Upper lobe of left lung (tissue), 6 donors: ENCODE measurements at regions not wholly inside any gene's neighbourhood (a gene's known extent, or its start where the extent isn't known, plus 50 kb on each side); places are given as distances from the start of the nearest gene placed in this dataset.
"Not testable (repeated sequence)": the region's sequence is repeated elsewhere in the genome, so short reads cannot be mapped to it uniquely, and the experiment has no call there.

Experiments used
- ATAC-seq, 2 donors: fragments of 200-7000 bp; cut with Tn5 transposase; one replicate each; pipeline ENCODE4 v1.9.1; 2022; ENCODE audit warnings: mild to moderate bottlenecking in 2 of 2, moderate library complexity in 2 of 2; ENCODE audit not compliant: low FRiP score in 2 of 2
- DNase-seq, 2 donors: peaks; one replicate each; pipeline ENCODE4 v3.0.0-alpha.2; 2019 to 2020
- H3K27ac ChIP-seq, 4 donors: fragments of 200-600 bp; sonication (generic); one replicate each; pipeline ENCODE4 v1.5.1; 2016 to 2019
- H3K27me3 ChIP-seq, 4 donors: fragments of 200-600 bp; sonication (generic); one replicate each; pipeline ENCODE4 v1.5.1; 2017 to 2019
- H3K36me3 ChIP-seq, 4 donors: fragments of 200-600 bp; sonication (generic); one replicate each; pipeline ENCODE4 v1.5.1; 2016 to 2019
- H3K4me1 ChIP-seq, 4 donors: fragments of 200-600 bp; sonication (generic); one replicate each; pipeline ENCODE4 v1.5.1; 2018 to 2019
- H3K4me3 ChIP-seq, 4 donors: fragments of 200-600 bp; sonication (generic); one replicate each; pipeline ENCODE4 v1.5.1; 2017 to 2019; ENCODE audit warnings: mild to moderate bottlenecking in 2 of 4, moderate library complexity in 1 of 4
- H3K9me3 ChIP-seq, 4 donors: fragments of 200-600 bp; sonication (generic); one replicate each; pipeline ENCODE4 v1.5.1; 2018 to 2019
- EP300 ChIP-seq, 4 donors: sonication (generic); formaldehyde crosslinking; IDR thresholded peaks; one replicate each; pipeline ENCODE4 v1.5.1; 2017; ENCODE audit warnings: antibody characterized with exemption in 4 of 4, control low read depth in 2 of 4
- POLR2A ChIP-seq, 4 donors: fragments of 450-650 bp; IDR thresholded peaks; one replicate each; pipeline ENCODE4 v1.5.1; 2016 to 2017; ENCODE audit warnings: antibody characterized with exemption in 4 of 4, mild to moderate bottlenecking in 2 of 4
- POLR2AphosphoS5 ChIP-seq, 2 donors: sonication (generic); formaldehyde crosslinking; IDR thresholded peaks; one replicate each; pipeline ENCODE4 v1.5.1; 2017; ENCODE audit warnings: antibody characterized with exemption in 2 of 2
- WGBS, 2 donors: methylation state at CpG; one replicate each; pipeline ENCODE4 v1.1.5; 2017 to 2018; 5-methylcytosine and 5-hydroxymethylcytosine counted together
- TF ChIP-seq, protein P1 (sequence below), 6 experiments: fragments of 450-650 bp in 4 of 6; fragments of 200-600 bp in 2 of 6; sonication (generic) in 2 of 6; IDR thresholded peaks; one replicate each; pipeline ENCODE4 v1.5.1; 2016 to 2019; ENCODE audit warnings: antibody characterized with exemption in 6 of 6
- donor health status: DM: no; HTN: no; CAD: no; lungs with moderate emphysema.
- donor health status: DM: no; HTN: yes; CAD: no; lungs with severe emphysema.

DNA sequence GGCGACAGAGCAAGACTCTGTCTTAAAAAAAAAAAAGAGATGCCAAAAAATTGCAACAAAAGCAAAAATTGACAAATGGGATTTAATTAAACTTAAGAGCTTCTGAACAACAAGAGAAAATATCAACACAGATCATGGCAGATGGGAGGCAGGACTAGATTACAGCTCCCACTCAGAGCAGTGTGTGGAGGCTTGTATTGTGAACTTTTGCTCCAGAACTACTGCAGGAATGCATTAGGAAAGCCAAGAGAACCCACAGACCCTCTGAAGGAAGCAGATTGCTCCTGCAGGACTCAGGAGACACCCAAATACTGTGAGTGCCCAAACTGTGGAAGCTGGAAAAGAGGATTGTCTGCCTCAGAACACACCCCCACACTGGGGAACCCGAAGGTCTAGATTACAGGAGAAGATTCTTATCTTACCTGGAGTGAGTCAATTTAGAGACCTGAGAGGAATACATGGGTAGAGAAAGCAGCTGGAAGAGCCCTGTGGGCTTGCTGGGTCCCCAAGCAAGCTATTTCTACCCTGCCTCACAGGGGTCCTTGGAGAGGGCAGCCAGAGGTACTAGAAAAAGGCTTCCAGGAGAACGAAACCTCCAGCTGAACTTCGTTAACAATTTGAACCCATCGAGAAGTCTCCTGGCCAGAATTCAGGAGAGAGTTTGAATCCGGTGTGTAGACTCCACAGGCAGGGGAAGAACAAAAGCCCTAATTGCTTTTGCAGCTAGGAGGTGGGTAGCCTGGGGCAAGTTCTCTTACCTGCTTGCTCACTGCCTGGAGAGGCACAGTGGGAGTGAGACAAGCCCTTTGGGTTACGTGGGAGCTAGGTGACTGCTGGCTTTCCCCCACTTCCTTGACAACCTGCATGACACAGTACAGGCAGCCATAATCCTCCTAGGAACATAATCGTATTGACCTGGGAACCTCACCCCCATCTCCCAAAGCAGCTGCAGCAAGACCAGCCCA lies 593.4 kb upstream of the RGMB start:
- 67 to 78% methylated on average over 6 to 8 of the region's 8 CpGs for WGBS, 2 donors
- H3K4me3 ChIP-seq: no peak overlapping the region
- no peaks in the 10 kb centered on the region for H3K27me3 ChIP-seq
- no peaks in the 10 kb centered on the region for H3K4me1 ChIP-seq
- H3K36me3 ChIP-seq: no peaks in the 10 kb centered on the region
- no peaks in the 10 kb centered on the region for H3K9me3 ChIP-seq
- DNase-seq (no peak), ATAC-seq (no peak)
- TF ChIP-seq EP300 (IDR thresholded peaks at IDR 0.05) (no peak), POLR2A (IDR thresholded peaks at IDR 0.05) (no peak), POLR2AphosphoS5 (IDR thresholded peaks at IDR 0.05) (no peak)
- TF ChIP-seq, protein P1, sequence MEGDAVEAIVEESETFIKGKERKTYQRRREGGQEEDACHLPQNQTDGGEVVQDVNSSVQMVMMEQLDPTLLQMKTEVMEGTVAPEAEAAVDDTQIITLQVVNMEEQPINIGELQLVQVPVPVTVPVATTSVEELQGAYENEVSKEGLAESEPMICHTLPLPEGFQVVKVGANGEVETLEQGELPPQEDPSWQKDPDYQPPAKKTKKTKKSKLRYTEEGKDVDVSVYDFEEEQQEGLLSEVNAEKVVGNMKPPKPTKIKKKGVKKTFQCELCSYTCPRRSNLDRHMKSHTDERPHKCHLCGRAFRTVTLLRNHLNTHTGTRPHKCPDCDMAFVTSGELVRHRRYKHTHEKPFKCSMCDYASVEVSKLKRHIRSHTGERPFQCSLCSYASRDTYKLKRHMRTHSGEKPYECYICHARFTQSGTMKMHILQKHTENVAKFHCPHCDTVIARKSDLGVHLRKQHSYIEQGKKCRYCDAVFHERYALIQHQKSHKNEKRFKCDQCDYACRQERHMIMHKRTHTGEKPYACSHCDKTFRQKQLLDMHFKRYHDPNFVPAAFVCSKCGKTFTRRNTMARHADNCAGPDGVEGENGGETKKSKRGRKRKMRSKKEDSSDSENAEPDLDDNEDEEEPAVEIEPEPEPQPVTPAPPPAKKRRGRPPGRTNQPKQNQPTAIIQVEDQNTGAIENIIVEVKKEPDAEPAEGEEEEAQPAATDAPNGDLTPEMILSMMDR (IDR thresholded peaks at IDR 0.05): no peak
- H3K27ac ChIP-seq: no peak overlapping the region

GRCh38 chr5:98186128-98186527 lies 587.3 kb upstream of the RGMB start:
- Histone ChIP-seq H3K27ac (no peak overlapping the region), H3K9me3 (no peaks in the 10 kb centered on the region), H3K36me3 (no peaks in the 10 kb centered on the region), H3K4me3 (no peak overlapping the region), H3K27me3 (no peaks in the 10 kb centered on the region), H3K4me1 (no peaks in the 10 kb centered on the region)
- TF ChIP-seq POLR2A (IDR thresholded peaks at IDR 0.05) (no peak), POLR2AphosphoS5 (IDR thresholded peaks at IDR 0.05) (no peak), EP300 (IDR thresholded peaks at IDR 0.05) (no peak)
- TF ChIP-seq, protein P1 (IDR thresholded peaks at IDR 0.05): no peak
- no peak for ATAC-seq
- 84 to 86% methylated on average over 1 of the region's 1 CpG for WGBS, 2 donors
- no peak for DNase-seq

GRCh38 chr5:98187945-98188344 lies 585.5 kb upstream of the RGMB start:
- Histone ChIP-seq H3K4me1 (no peaks in the 10 kb centered on the region), H3K4me3 (no peak overlapping the region), H3K27me3 (no peaks in the 10 kb centered on the region), H3K27ac (no peak overlapping the region), H3K36me3 (no peaks in the 10 kb centered on the region), H3K9me3 (no peaks in the 10 kb centered on the region)
- DNase-seq (no peak), ATAC-seq (no peak)
- WGBS, 2 donors: 72 to 94% methylated on average over 1 of the region's 1 CpG
- TF ChIP-seq, protein P1 (IDR thresholded peaks at IDR 0.05): no peak
- no peak for TF ChIP-seq POLR2AphosphoS5 (IDR thresholded peaks at IDR 0.05)

DNA sequence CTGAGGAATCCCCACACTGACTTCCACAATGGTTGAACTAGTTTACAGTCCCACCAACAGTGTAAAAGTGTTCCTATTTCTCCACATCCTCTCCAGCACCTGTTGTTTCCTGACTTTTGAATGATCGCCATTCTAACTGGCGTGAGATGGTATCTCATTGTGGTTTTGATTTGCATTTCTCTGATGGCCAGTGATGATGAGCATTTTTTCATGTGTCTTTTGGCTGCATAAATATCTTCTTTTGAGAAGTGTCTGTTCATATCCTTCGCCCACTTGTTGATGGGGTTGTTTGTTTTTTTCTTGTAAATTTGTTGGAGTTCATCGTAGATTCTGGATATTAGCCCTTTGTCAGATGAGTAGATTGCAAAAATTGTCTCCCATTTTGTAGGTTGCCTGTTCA lies 583.1 kb upstream of the RGMB start:
- H3K36me3 ChIP-seq, H3K4me3 ChIP-seq, DNase-seq, H3K27me3 ChIP-seq, H3K9me3 ChIP-seq, H3K4me1 ChIP-seq, ATAC-seq, H3K27ac ChIP-seq: not testable (repeated sequence)
- 94 to 100% methylated on average over 3 to 4 of the region's 4 CpGs for WGBS, 2 donors

DNA sequence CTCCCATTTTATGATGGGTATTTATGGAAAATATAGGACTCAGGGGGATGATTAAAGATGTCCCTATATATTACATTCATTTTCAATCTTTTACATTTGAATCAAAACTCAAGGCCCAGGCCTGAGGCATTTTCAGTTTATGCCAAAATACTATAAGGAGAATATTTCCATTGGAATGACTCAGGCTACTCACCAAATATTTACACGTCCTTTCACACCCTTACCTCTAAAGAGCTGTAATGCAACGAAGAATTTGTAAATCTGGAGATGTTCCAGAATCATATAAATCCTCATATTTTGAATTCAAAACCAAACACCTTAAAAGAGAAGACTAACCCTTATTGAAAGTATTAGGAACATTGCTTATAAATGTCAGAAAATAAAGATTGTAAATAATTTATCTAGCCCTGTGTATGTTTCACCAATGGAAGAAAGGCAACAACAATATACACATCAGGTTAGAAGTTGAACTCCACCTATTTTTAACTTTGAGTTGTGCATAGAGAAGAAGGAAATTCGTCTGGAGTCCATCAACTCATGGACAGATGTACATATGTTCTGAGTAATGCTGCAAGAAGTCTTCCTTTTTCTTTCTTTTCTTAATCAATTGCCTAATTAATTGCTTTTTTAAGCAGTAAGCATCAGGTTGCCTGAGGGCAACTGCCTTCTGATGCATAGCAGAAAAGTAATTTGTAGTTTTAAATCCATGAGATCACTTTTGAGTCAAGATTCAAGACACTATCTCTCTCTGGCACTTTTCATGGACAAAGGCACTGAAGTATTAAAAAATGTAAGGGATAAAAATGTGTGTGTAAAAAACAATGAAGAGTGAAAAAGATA lies 579.3 kb upstream of the RGMB start:
- 44 to 46% methylated on average over 3 of the region's 3 CpGs for whole genome bisulfite sequencing, 2 donors
- H3K4me3 ChIP-seq: no peak overlapping the region
- no peaks in the 10 kb centered on the region for H3K36me3 ChIP-seq
- H3K4me1 ChIP-seq: no peaks in the 10 kb centered on the region
- no peak overlapping the region for H3K27ac ChIP-seq
- TF ChIP-seq, protein P1 (IDR thresholded peaks at IDR 0.05): no peak
- no peak for TF ChIP-seq POLR2A (IDR thresholded peaks at IDR 0.05)
- TF ChIP-seq POLR2AphosphoS5 (IDR thresholded peaks at IDR 0.05): no peak
- TF ChIP-seq EP300 (IDR thresholded peaks at IDR 0.05): no peak
- ATAC-seq (no peak), DNase-seq (no peak)
- H3K27me3 ChIP-seq: no peaks in the 10 kb centered on the region
- H3K9me3 ChIP-seq: no peaks in the 10 kb centered on the region
